Endothelial cell of umbilical vein (primary cell): ENCODE measurements at regions not wholly inside any gene's neighbourhood (a gene's known extent, or its start where the extent isn't known, plus 50 kb on each side); places are given as distances from the start of the nearest gene placed in this dataset.

Experiments used
- BruUV-seq: library from RNA; stranded (reverse); fragments of 400-500 nt; replicated peaks from 2 replicates; lab custom pipeline; 2021; lab: Mats Ljungman, UMichigan
- CTCF ChIA-PET: fragments of 300-600, 350-600 bp; sonication (Branson Sonifier 250); formaldehyde crosslinking; loops from one replicate; lab custom pipeline; 2021; ENCODE audit warnings: antibody characterized with exemption, inconsistent platforms; lab: Charles Lee
- POLR2A ChIA-PET: fragments of 300-600, 350-600 bp; sonication (Branson Sonifier 250); formaldehyde crosslinking; loops from one replicate; lab custom pipeline; 2021; ENCODE audit warnings: antibody characterized with exemption, inconsistent platforms; lab: Charles Lee
- DNase-seq: peaks from one replicate; pipeline ENCODE4 v3.0.0-alpha.2; 2011; ENCODE audit warnings: low read depth, low spot score
- FAIRE-seq: peaks from 2 replicates; lab custom pipeline; 2011; peaks lifted over from hg19 to GRCh38; lab: Jason Lieb, UNC
- H2AFZ ChIP-seq: 2 replicates; pipeline ENCODE4 v1.6.0; 2012; ENCODE audit warnings: low read depth, low read length, control low read depth, inconsistent platforms
- H3K27ac ChIP-seq: 2 replicates; pipeline ENCODE4 v1.5.1; 2011; ENCODE audit warnings: low read depth, mild to moderate bottlenecking, control low read depth, low read length, moderate library complexity; ENCODE audit not compliant: insufficient read depth
- H3K27me3 ChIP-seq, 2 experiments: 2 replicates each; pipeline versions ENCODE4 v1.6.0 to v1.6.1; 2011; ENCODE audit warnings: low read length in 2 of 2, mixed read lengths in 1 of 2; ENCODE audit not compliant: control insufficient read depth in 2 of 2, insufficient read depth in 2 of 2
- H3K36me3 ChIP-seq, 2 experiments: 2 replicates in 1 of 2; 3 replicates in 1 of 2; pipeline ENCODE4 v1.5.1; 2011; ENCODE audit warnings: low read length in 2 of 2, mild to moderate bottlenecking in 1 of 2, moderate library complexity in 1 of 2; ENCODE audit not compliant: control insufficient read depth in 2 of 2, insufficient read depth in 2 of 2; ENCODE audit errors: extremely low read depth in 1 of 2
- H3K4me1 ChIP-seq: 3 replicates; pipeline ENCODE4 v1.5.1; 2011; ENCODE audit warnings: mild to moderate bottlenecking, low read length; ENCODE audit not compliant: control insufficient read depth, insufficient read depth; ENCODE audit errors: extremely low read depth
- H3K4me2 ChIP-seq: 2 replicates; pipeline ENCODE4 v1.6.1; 2011; ENCODE audit warnings: low read length, control low read depth, mixed read lengths; ENCODE audit not compliant: insufficient read depth
- H3K4me3 ChIP-seq, 3 experiments: fragments of 200-600 bp in 1 of 3; sonication (generic), shearing (Covaris generic) in 1 of 3; replicated peaks in 1 of 3; 2 replicates each; pipeline ENCODE4 v1.5.1; 2011 to 2016; ENCODE audit warnings: control low read depth in 3 of 3, low read length in 3 of 3, mild to moderate bottlenecking in 2 of 3, inconsistent platforms in 1 of 3, low read depth in 1 of 3, moderate library complexity in 1 of 3; ENCODE audit not compliant: insufficient read depth in 1 of 3
- H3K79me2 ChIP-seq: 2 replicates; pipeline ENCODE4 v1.6.0; 2012; ENCODE audit warnings: low read length, inconsistent platforms; ENCODE audit not compliant: control insufficient read depth, insufficient read depth
- H3K9ac ChIP-seq: replicated peaks from 2 replicates; pipeline ENCODE3; 2011; ENCODE audit warnings: low read length, control low read depth; ENCODE audit not compliant: insufficient read depth; ENCODE audit errors: extremely low read depth
- H3K9me1 ChIP-seq: replicated peaks from 3 replicates; pipeline ENCODE4 v1.6.0; 2011; ENCODE audit warnings: mild to moderate bottlenecking, low read length; ENCODE audit not compliant: control insufficient read depth, insufficient read depth; ENCODE audit errors: extremely low read depth
- H3K9me3 ChIP-seq: replicated peaks from 2 replicates; pipeline ENCODE4 v1.5.1; 2012; ENCODE audit warnings: low read length, inconsistent platforms; ENCODE audit not compliant: control insufficient read depth, insufficient read depth
- H4K20me1 ChIP-seq: replicated peaks from 2 replicates; pipeline ENCODE3; 2011; ENCODE audit warnings: mild to moderate bottlenecking, low read length; ENCODE audit not compliant: control insufficient read depth, insufficient read depth; ENCODE audit errors: extremely low read depth
- CTCF ChIP-seq, 2 donors: IDR thresholded peaks; 1 replicate in 1 of 2; 2 replicates in 1 of 2; pipeline ENCODE4 v1.5.1; 2011; ENCODE audit warnings: low read length in 2 of 2, mild to moderate bottlenecking in 2 of 2, moderate library complexity in 2 of 2, control low read depth in 1 of 2, inconsistent platforms in 1 of 2, low read depth in 1 of 2; ENCODE audit not compliant: insufficient read depth in 1 of 2; ENCODE audit errors: extremely low read depth in 1 of 2
- EZH2 ChIP-seq: IDR thresholded peaks from 2 replicates; pipeline ENCODE4 v1.6.1; 2012; ENCODE audit warnings: borderline replicate concordance, low read depth, mild to moderate bottlenecking, moderate library complexity, low read length, inconsistent platforms; ENCODE audit not compliant: severe bottlenecking
- FOS ChIP-seq: IDR thresholded peaks from 2 replicates; pipeline ENCODE4 v1.6.1; 2011; ENCODE audit warnings: mild to moderate bottlenecking, low read length, moderate library complexity, borderline replicate concordance; ENCODE audit not compliant: insufficient read depth
- GATA2 ChIP-seq: IDR thresholded peaks from 2 replicates; pipeline ENCODE4 v1.7.0; 2011; ENCODE audit warnings: low read depth, mild to moderate bottlenecking, moderate library complexity, mixed read lengths, low read length; ENCODE audit not compliant: insufficient read length, insufficient read depth
- JUN ChIP-seq: IDR thresholded peaks from 2 replicates; pipeline ENCODE4 v1.6.1; 2011; ENCODE audit warnings: borderline replicate concordance, low read depth; ENCODE audit not compliant: insufficient read length, insufficient read depth
- MAX ChIP-seq: IDR thresholded peaks from 2 replicates; pipeline ENCODE4 v1.6.1; 2011; ENCODE audit not compliant: insufficient read depth, insufficient read length
- MYC ChIP-seq: IDR thresholded peaks from one replicate; pipeline ENCODE4 v1.6.1; 2011; ENCODE audit warnings: mild to moderate bottlenecking, low read depth, low read length
- POLR2A ChIP-seq: IDR thresholded peaks from 2 replicates; pipeline ENCODE4 v1.6.1; 2012; ENCODE audit warnings: low read depth, mild to moderate bottlenecking, control low read depth, low read length
- POLR2AphosphoS5 ChIP-seq: IDR thresholded peaks from 2 replicates; pipeline ENCODE4 v1.6.1; 2012; ENCODE audit warnings: low read depth, mild to moderate bottlenecking, control low read depth, low read length, moderate library complexity; ENCODE audit not compliant: insufficient read depth
- dilution Hi-C: fragments of 300-500 bp; cut with MboI; formaldehyde crosslinking; loops from one replicate; pipeline ENCODE4 v1.15.0; 2019; ENCODE audit warnings: low sequenced_read_pairs; ENCODE audit not compliant: extremely low pct_ligation_motif_present
- intact Hi-C: fragments of 100-400 bp; cut with micrococcal nuclease; formaldehyde crosslinking; loops from one replicate; pipeline ENCODE4 v1.10.0; 2022

GRCh38 chr1:63068626-63069025 lies 253.7 kb upstream of the FOXD3 start:
- BruUV-seq = no TSS peak
- no peak overlapping the region for H3K4me3 ChIP-seq
- no peak overlapping the region for H3K4me2 ChIP-seq
- TF ChIP-seq CTCF (IDR thresholded peaks at IDR 0.05; ENCODE audit: extremely low read depth in 1 of 2, insufficient read depth in 1 of 2, low read depth in 1 of 2, low read length in 2 of 2) (no peak), MAX (no peak), EZH2 (no peak), JUN (no peak), POLR2AphosphoS5 (no peak), MYC (no peak), FOS (no peak), POLR2A (no peak), GATA2 (no peak)
- H3K27ac ChIP-seq = no peak overlapping the region
- ChIA-PET POLR2A (no interaction called here), CTCF (no interaction called here)
- H3K36me3 ChIP-seq = no peaks in the 10 kb centered on the region
- no peaks in the 10 kb centered on the region for H4K20me1 ChIP-seq
- no peaks in the 10 kb centered on the region for H3K9me1 ChIP-seq
- intact Hi-C loops (no loop called here), dilution Hi-C loops (no loop called here)
- H3K27me3 ChIP-seq = peaks cover 13 to 15% of the 10 kb centered on the region in 2 experiments
- no peaks in the 10 kb centered on the region for H3K4me1 ChIP-seq
- H2AFZ ChIP-seq = no peak overlapping the region
- H3K79me2 ChIP-seq = no peaks in the 10 kb centered on the region
- FAIRE-seq (no peak), DNase-seq (no peak)
- H3K9ac ChIP-seq = no peak overlapping the region
- H3K9me3 ChIP-seq = no peaks in the 10 kb centered on the region
